ENCODE measurements at regions not wholly inside any gene's neighbourhood (a gene's known extent, or its start where the extent isn't known, plus 50 kb on each side); places are given as distances from the start of the nearest gene placed in this dataset.

DNA sequence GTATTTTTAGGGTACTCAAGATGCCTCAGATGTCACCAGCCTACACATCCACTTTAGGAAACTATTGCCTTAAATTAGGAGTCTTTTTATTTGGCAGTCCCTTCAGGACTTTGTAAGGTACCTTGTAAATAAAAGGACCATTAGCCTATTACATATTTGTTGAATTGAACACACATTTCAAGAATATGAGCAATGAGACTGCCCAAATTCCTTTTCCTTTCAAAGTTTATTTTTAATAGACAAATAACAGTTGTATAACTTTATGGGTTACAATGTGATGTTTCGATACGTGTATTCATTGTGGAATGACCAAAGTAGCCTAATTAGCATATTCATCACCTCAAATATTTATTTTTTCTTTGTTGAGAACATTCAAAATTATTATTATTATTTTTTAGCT, 176.7 kb upstream of the PDZRN3 start:
- TF ChIP-seq EP300 (IDR thresholded peaks at IDR 0.05; ENCODE audit: borderline replicate concordance in 1 of 2, low read depth in 1 of 2, low read length in 1 of 2), result no peak
- TF ChIP-seq, protein P1, sequence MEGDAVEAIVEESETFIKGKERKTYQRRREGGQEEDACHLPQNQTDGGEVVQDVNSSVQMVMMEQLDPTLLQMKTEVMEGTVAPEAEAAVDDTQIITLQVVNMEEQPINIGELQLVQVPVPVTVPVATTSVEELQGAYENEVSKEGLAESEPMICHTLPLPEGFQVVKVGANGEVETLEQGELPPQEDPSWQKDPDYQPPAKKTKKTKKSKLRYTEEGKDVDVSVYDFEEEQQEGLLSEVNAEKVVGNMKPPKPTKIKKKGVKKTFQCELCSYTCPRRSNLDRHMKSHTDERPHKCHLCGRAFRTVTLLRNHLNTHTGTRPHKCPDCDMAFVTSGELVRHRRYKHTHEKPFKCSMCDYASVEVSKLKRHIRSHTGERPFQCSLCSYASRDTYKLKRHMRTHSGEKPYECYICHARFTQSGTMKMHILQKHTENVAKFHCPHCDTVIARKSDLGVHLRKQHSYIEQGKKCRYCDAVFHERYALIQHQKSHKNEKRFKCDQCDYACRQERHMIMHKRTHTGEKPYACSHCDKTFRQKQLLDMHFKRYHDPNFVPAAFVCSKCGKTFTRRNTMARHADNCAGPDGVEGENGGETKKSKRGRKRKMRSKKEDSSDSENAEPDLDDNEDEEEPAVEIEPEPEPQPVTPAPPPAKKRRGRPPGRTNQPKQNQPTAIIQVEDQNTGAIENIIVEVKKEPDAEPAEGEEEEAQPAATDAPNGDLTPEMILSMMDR (IDR thresholded peaks at IDR 0.05), result no peak
- no peak for TF ChIP-seq YY1 (IDR thresholded peaks at IDR 0.05; ENCODE audit: low read depth)
- TF ChIP-seq CHD2 (IDR thresholded peaks at IDR 0.05; ENCODE audit: low read length, partially characterized antibody), result no peak
- no peak for TF ChIP-seq RAD21 (IDR thresholded peaks at IDR 0.05; ENCODE audit: low read length)
